ENCODE measurements at regions not wholly inside any gene's neighbourhood (a gene's known extent, or its start where the extent isn't known, plus 50 kb on each side); places are given as distances from the start of the nearest gene placed in this dataset.

DNA sequence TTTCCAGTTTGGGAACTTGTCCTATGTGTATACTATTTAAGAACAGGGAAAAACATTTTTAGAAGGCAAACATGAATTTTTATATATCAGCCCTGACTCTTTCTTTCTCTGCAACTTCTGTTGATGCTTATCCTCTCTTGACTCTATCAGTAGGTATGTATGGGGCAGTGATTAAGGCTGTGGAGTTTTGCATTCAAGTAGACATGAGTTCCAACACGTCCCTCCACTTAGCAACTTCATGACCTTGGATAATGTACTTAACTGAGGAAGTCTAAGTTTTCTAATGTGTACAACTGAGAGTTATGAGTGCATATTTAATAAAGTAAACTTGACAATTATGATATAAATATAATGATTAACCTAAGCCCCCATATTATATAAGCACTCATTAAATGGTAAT is 414.6 kb downstream of the TDRD3 start:
- TF ChIP-seq POLR2A (IDR thresholded peaks at IDR 0.05; ENCODE audit: low read length) (no peak), GATA1 (IDR thresholded peaks at IDR 0.05; ENCODE audit: low read depth, low read length) (no peak)
